HG03159 (cell line): ENCODE measurements at regions not wholly inside any gene's neighbourhood (a gene's known extent, or its start where the extent isn't known, plus 50 kb on each side); places are given as distances from the start of the nearest gene placed in this dataset.
A peak's percentile ranks its signal among the peaks of the same experiment; 100 is the strongest.

Experiments
- ATAC-seq: cut with Tn5 transposase; IDR thresholded peaks from one replicate; pipeline ENCODE4 v1.9.1; 2021; ENCODE audit warnings: mild to moderate bottlenecking, moderate library complexity; ENCODE audit not compliant: unreplicated experiment

DNA sequence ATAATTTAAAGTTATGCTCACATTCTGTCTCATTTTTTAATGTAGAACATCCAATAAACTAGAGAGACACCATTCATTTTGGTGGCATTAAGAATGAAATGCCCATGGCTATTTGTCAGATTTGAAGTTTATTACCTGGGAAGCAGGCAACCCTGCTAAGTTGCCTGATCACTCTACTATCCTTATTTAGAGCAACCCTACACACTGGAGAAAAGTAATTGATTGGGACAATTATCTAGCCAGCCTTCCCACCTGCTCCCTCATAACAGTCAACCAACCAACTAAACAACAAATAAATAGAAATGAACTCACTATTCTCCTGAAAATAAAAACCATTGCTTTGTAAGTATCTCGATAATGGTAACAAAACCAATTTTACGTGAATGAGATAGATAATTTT lies 1129.0 kb upstream of the TENM4 start:
- no peak for ATAC-seq

DNA sequence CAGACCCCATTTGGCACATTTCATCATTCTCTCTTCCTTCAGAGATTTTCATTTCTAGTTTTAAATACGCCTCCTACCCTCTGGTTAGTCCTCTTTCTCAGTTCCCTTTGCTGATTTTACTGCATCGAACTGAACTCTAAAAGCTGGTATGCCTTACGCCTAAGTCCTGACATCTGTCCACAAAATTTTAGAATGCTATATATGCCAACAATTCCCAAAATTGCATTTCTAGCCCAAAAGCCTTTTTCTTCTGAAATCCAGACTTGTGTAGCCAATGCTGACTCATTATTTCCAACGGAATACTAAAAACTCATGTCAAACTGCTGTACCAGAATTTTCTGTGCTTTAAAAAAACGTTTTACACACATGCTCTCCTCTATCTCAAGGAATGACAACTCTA lies 1124.4 kb upstream of the TENM4 start:
- ATAC-seq, result no peak

DNA sequence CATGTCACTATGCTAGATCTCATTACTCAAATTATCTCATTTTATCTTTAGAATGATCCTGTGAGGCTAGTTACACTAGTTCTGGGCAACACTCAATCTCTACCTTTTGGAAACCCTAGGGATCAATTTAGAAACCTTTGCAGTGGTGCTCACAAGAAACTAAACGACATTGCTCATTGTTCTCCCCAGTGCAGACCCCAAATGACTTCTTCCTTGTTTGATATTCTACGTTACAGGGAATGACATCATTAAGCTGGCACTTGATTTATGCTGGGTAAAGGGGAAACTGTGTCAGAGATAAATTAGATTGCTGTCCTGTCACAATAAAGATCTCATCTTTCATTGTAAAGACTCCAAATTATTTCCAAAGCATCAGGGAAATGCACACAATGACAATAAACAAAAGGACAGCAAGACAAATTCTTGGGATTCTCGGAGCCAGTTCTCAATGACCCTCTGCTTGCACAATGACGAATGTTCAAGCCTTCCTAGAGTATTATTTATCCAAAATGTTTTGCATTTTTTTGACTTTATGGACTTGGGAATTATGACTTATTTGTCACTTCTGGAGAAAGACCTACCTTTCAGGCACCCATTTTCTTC lies 1121.8 kb upstream of the TENM4 start:
- no peak for ATAC-seq

DNA sequence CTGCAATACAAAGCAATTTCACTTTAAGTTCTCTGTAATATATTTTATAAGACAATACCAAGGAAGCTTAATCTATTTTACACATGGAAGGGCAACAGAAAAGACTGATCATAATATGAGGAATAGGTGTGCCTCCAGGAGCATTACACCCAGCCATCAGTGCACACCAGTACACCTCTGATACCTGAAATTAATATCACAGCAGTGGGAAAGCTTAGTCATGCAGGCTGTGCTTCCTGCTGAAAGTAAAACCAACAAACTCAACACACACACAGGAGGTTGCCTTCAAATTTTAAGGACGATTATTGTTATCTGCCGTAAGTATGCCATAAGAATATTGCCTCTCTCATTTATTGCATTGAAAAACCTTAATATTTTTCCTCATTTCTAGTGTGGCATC lies 1119.1 kb upstream of the TENM4 start:
- ATAC-seq, result no peak

DNA sequence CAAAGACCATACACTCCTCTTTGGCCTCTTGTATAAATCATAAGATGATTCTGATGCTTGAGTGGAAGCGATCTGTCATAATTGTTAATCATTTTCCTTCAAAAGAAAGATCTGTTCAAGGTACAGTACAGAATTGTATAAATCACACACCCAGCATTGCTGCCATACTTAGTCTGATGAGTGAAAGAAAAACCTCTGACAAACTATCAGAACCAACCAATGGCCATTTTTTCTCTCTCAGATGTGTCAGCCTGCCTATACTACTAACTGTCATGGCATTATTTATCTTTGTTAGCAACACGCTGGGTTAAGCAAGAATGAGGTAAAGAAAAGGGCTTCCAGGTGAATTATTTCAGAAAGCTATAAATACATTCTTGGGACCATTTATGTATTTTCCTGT lies 1112.7 kb upstream of the TENM4 start:
- no peak for ATAC-seq

DNA sequence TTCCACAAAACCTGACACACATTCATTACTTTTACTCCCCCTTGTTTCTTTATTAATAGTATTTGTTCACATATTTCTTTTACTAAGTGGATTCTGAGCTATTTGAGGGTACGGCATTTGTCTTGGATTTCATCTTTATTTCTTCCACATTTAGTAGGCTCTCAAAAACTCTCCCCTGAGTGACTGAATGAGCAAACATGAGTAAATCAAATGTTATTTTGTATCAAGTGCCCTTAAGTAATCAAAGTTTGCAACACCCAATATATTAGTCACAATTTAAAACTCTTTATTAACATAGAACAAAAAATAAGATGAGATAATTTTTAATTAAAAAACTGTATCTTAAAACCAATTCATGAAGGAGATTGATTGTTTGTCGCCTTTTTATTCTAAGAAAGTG lies 1101.9 kb upstream of the TENM4 start:
- ATAC-seq, result no peak

DNA sequence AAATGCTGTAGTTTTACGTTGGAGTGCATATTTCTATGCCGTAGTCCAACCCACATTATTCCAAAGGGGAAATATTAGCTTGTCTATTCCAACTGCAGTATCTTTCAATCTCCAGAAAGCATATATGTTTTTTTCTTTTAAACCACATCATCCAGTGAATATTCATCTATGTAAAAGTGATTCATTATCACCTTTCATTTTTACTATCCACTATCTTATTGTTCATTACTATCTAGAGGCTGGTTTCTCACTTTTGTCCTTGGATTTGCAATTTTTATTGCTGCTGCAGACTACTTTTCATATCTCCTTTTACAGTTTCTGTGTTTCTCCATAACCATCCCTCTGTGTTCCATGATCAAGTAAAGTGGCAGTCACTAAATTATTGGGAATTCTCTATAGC lies 1097.2 kb upstream of the TENM4 start:
- no peak for ATAC-seq

DNA sequence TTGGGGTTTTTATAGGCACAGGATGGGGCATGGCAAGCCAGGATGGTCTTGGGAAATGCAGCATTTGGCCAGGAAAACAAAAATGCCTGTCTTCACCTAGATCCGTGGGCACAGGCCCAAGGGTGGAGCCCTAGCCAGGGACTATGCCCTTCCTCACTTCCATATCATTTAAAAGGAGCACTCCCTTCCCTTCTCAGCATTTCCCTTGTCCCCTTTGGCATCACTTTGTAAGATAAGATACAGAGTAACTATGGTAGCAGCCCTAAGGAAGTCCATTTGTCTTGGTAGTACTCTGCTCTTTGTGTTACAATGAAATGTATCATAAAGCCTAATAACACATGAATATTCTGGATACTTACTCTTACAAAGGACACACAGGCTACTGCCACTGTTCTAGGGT lies 1092.6 kb upstream of the TENM4 start:
- ATAC-seq, result no peak

DNA sequence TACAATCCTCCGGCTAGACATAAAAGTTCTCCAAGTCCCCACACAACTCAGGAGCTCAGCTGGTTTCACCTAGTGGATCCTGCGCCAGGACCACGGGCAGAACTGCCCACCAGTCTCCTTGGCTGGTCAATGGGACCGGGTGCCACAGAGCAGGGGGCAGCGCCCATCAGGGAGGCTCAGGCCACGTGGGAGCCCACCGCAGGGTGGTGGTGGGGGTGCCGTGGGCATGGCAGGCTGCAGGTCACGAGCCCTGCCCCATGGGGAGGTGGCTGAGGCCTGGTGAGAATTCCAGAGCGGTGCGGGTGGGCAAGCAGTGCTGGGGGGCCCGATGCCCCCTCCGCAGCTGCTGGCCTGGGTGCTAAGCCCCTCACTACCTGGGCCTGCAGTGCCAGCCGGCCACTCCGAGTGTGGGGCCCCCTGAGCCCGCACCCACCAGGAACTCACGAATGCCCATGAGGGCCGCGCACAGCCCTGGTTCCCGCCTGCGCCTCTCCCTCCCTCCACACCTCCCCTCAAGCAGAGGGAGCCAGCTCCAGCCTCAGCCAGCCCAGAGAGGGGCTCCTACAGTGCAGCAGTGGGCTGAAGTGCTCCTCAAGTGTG lies 1091.9 kb upstream of the TENM4 start:
- no peak for ATAC-seq

DNA sequence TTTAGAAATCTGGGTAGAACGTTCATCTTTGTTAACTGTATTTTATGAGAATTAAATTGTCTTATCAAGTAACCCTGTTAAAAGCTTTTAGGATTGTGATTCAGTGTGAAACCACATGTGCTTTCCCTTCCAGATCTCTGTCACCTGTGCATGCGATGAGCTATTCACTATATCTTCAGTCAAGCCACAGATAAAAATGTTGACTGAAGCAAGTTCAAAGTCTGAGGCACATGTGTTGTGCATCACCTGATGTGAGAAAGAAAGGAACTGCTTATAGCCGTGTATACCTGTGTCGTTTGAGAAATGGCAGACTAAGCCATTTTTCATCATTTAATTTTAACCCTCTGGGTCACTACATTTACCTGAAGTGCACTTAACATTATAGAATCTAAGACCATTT lies 1088.9 kb upstream of the TENM4 start:
- no peak for ATAC-seq

DNA sequence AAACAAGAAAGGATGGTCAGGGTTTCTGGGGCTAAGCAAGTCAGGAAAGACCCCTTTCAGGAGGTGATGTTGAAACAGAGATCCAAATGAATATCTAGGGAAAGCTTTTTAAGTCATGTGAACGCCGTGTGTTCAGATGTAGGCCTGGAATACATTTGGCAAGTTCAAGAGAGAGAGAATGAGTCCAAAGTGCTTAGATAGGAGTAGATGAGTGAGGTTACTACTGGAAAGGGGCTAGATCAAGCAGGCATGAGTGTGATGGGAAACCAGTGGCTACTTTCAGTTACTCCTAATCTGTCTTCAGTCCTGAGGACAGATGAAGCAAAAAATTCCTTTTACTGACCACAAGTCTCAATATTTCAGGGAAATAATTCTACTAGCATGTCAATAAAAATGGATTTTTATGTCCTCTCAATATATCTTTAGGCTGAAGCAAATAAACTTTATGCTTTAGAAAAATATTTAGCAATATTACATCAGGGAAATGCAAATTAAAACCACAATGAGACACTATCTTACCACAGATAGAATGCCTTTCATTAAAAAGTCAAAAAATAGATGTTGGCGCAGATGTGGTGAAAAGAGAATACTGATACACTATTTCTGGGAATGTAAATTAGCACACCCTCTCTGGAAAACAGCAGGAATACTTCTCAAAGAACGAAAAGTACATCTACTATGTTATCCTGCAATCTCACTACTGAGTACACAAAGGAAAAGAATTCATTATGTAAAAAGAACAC lies 1085.0 kb upstream of the TENM4 start:
- no peak for ATAC-seq

DNA sequence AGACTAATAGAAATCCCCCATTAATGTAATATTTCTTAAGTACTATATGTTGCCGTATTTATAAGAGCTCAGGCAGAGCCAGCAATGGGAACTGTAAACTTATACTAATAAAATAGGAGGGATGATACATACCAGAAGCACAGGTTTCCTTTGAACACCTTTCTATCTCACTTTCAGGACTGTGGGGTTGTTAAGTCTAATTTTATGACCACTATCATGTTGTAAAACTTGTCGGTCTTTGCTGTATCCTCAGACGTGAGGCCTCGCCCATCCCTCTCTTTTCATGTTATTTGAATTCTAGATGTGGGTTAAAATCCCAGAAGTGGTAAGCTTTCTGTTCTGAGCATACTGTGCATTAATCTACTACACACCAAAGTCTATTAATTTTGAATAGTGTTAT lies 1083.5 kb upstream of the TENM4 start:
- ATAC-seq, result no peak

DNA sequence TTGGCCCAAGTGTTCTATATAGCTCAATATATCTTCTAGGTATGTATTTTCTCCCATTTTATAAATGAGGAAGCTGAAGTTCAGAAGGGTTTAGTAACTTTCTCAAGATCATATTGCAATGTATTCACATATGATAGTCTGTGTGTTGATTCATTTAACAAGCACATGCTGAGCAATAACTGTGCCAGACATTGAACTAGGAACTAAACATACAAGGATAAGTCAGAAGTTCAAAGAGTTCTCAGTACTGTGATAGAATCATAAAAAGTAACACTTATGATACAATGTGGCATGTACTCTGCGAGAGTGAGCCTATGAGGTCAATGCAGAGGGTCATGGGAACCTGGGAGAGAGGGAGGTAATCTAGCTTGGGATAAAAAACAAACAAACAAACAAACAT lies 1082.2 kb upstream of the TENM4 start:
- ATAC-seq, result no peak

DNA sequence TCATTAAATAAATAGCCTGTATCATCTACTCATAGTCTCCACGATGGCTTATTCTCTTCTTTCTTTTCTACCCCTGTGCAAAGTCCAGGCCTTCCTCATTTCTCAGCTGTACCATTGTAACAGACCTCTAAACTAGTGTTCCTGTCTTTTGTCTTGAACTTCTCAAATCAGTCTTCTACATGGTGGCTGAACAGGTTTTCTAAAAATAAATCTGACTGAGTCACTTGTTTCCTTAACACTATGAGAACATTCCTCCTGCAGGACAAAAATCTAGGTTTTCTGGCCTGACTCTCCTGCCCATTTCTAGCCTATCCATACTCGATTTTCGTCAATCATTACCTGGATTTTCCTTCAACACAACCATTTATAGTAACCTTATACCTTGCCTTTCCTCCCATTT lies 1080.8 kb upstream of the TENM4 start:
- ATAC-seq, result no peak

DNA sequence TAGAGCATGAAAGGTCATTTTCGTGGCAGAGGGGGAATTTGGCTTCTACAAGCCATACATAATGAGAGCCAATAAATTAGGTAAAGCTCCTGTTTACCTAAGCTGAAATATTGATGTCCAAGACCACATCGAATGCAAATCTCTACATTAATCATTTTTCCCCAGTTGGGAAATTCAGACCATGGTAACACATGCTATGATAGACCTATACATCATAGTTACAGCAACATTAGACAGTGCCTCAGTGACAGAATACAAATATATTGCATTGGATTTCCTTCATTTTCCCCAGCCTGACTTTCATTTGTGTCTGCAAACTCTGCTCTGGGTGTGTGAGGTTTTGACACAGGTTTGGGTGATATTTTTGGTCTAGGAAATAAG lies 1079.7 kb upstream of the TENM4 start:
- no peak for ATAC-seq

DNA sequence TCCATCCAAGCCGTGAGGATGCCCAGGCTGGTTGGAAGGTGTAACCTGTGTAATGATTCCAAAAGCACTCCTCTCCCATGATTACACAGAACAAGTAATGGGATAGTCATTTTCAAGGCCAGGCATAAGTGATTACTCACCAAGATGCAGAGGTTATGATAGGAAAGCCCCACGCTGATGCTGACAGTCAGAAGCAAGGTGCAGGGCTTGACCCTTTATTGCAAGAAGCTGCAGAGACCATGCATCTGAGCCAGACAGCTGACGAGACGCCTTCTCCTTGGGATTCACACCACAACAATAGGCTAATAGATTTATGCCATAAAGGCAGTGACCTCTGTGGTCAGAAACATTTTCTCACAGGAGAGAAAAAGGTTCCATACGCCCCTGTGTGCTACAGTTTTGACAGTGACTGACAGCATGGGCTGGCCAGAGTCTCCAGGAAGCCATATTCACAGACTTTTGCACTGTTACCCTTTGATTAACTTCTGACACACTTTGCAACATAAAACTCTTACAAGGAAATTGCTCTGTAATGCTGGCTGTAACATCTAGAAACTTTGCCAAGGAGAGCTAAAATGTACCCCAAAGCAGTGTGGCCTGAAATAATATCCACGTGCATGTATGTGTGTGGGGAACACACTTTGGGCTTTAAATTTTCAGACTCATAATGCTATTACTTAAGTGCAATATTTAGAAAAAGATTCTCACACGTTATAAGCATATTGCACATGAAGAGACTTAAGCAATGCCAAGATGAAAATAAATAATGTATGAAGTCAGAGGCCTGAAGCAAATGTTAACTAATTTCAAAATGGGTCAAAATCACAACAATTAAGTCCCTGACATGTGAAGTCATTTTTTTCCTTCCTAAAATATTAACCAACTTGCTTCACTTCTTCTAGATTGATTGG lies 1079.0 kb upstream of the TENM4 start:
- ATAC-seq, result no peak

DNA sequence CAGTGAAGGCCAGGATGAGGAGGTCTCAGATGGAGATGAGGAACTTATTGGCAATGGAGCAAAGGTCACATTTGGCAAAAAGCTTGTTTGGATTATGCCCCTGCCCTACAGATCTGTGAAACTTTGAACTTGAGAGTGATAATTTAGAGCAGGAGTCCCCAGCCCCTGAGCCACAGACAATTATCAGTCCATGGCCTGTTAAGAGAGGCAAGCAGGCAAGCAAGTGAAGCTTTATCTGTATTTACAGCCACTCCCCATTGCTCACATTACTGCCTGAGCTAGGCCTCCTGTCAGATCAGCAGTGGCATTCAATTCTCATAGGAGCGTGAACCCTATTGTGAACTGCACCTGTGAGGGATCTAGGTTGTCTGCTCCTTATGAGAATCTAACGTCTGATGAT lies 1076.9 kb upstream of the TENM4 start:
- ATAC-seq, result no peak

DNA sequence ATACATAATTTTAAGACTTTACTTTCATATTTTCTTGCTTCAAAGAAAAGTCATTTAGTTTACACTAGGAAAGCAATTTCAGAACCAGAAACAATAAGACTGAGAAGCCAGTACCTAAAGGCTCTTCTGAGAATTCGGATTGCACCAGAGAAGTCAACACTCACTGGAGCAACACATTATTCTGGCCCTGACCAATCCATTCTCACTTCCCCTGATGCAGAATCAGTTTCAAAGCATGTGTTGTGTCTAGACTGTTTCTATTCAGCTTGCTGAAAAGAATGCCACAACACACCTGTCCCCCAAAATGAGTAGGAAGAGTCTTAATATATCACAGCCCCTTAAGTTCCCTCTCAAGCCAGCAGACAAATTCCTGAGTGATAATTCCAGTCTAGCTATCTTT lies 1074.3 kb upstream of the TENM4 start:
- peak; percentile 58 for ATAC-seq

DNA sequence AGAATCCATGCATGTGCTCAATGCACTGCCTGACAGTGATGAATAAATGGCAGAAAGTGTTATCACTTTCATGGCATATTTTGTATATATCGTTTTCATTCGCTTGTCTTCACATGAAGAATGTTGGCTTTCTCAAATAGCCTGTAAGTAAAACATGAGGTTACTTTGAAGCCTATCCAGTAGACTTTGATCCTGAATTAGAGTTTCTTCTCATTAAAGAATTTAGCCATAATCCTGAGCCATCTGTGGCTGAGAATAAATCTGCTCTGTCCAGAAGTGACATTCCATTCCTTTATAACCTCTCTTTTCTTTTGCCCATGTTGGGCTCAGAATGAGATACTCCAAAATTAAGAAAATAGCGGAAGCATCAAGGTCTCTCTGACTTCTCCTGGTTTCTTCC lies 1071.7 kb upstream of the TENM4 start:
- ATAC-seq, result no peak

DNA sequence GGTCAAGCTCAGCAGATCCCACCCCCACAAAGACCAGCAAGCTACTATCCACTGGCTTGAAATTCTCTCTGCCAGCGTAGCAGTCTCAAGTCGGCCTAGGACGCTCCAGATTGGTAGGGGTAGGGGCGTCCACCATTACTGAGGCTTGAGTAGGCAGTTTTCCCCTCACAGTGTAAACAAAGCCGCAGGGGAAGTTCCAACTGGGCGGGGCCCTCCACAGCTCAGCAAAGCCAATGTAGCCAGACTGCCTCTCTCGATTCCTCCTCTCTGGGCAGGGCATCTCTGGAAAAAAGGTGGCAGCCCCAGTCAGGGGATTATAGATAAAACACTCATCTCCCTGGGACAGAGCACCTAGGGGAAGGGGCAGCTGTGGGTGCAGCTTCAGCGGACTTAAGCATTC lies 1064.9 kb upstream of the TENM4 start:
- no peak for ATAC-seq

DNA sequence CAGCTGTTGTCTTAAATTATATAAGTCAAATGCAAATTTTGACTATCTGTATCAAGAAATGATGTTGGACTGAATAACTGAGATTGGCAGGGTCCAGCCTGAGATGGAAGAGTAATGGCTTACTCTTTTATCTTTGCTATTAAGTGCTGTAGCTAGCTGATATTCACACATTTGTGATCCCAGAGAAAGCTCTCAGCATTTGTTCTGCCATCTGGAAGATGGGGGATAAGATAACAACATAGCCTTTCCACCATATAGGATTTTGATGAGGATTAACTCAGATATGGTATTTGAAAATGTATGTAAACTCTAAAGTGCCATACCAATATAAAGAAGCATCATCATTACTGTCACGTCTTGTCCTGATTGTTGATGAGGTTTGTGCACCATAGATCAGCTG lies 1063.2 kb upstream of the TENM4 start:
- ATAC-seq, result no peak

DNA sequence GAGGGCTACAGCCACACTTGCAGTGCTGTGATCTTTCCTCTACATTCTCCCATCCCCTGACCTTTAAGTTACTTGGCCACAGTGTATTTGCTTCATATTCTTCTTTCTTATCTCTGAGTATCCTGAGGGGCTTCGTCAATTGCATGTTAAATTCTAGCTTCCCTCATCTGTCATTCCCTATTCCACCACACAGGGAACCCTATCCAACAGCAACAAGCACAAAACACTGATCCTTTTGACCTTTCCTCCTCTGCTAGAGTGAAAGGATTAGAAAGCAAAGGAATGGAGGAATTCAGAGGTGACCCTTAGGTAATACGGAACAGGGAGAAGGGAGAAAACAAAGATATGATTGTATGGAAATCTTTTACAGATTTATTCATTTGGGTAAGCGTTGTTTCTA lies 1061.7 kb upstream of the TENM4 start:
- ATAC-seq, result no peak
